ENCODE measurements at regions not wholly inside any gene's neighbourhood (a gene's known extent, or its start where the extent isn't known, plus 50 kb on each side); places are given as distances from the start of the nearest gene placed in this dataset.

- H3K9ac ChIP-seq (ENCODE audit: low read length), result no peak overlapping the region
- H3K4me3 ChIP-seq (ENCODE audit: low read length), result no peak overlapping the region
- H3K27me3 ChIP-seq (ENCODE audit: control insufficient read depth, insufficient read depth, low read length), result no peaks in the 10 kb centered on the region
- H3K36me3 ChIP-seq (ENCODE audit: control insufficient read depth, insufficient read depth, low read length), result no peaks in the 10 kb centered on the region
- no peak overlapping the region for H3K27ac ChIP-seq (ENCODE audit: low read depth, low read length)
- peaks cover 20% of the 10 kb centered on the region for H3K4me1 ChIP-seq (ENCODE audit: control insufficient read depth, insufficient read depth, low read length)
Observed at GRCh38 chr3:24586920-24587319, 92.3 kb upstream of the THRB start.

- peaks cover 20% of the 10 kb centered on the region for H3K4me1 ChIP-seq (ENCODE audit: control insufficient read depth, insufficient read depth, low read length)
- H3K27me3 ChIP-seq (ENCODE audit: control insufficient read depth, insufficient read depth, low read length), result no peaks in the 10 kb centered on the region
- H3K36me3 ChIP-seq (ENCODE audit: control insufficient read depth, insufficient read depth, low read length), result no peaks in the 10 kb centered on the region
- peak overlapping the region; percentile 70 for H3K27ac ChIP-seq (ENCODE audit: low read depth, low read length)
- H3K9ac ChIP-seq (ENCODE audit: low read length), result no peak overlapping the region
- H3K4me3 ChIP-seq (ENCODE audit: low read length), result no peak overlapping the region
Observed at GRCh38 chr3:24588629-24589512, 94.2 kb upstream of the THRB start.

DNA sequence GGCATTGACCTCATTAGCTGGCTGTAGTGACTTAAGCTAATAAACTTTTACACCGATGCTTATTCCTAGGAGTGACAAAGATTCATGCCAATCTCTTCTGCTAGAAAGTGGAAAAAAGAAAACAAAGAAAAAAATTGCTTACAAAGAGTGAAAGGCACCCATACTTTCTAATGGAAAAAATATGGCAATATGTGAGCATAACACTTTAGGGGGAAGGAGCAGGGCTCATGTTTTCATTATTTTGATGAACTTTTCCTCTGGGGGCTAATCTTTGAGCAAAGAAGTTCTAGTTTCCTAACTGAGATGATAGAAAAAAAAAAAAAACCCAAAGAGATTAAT lies 94.8 kb upstream of the THRB start:
- H3K4me3 ChIP-seq (ENCODE audit: low read length), result no peak overlapping the region
- no peaks in the 10 kb centered on the region for H3K36me3 ChIP-seq (ENCODE audit: control insufficient read depth, insufficient read depth, low read length)
- no peaks in the 10 kb centered on the region for H3K27me3 ChIP-seq (ENCODE audit: control insufficient read depth, insufficient read depth, low read length)
- peaks cover 20% of the 10 kb centered on the region for H3K4me1 ChIP-seq (ENCODE audit: control insufficient read depth, insufficient read depth, low read length)
- no peak overlapping the region for H3K9ac ChIP-seq (ENCODE audit: low read length)
- peak overlapping the region; percentile 70 for H3K27ac ChIP-seq (ENCODE audit: low read depth, low read length)

DNA sequence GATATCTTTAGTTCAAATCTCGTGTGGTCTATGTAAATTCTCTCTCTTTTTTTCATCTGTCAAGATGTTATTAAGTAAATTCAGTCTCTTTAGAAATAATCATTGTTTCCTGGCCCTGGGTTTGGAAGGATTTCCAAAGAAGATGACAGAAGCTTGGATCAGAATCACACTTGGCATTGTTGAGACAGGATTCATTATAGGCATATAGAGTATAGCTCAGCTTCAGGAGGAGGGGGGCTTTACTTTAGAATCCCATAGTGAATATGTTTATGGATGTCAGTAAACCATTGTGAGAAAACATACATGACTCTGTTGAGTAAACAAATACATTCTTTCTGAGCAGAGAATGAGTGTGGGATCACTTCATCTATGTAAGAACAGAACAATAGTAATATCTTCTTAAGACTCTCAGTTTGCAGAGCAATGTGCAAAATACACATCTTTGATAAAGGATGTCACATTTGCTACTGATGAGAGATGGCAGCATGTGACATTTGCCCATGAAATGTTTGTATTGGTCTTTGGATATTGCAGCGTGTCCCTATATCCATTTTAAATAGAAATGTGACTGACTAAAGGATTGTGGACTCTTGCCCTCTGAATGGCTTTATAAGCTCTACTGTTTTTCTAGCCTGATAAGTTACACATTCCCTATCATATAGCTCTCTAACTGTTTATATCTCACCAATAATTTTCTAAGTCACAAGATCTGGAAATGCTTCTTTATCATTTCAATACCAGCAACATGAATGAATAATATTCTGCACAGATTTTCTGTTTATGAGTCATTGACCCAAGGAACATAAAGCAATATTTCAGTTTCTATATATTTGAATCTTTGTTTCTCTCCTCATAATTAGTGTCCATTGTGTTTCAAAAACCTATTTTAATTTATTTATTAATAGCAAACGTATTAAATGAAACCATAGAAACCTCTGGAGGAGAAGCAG lies 95.6 kb upstream of the THRB start:
- Histone ChIP-seq H3K27me3 (ENCODE audit: control insufficient read depth, insufficient read depth, low read length) (no peaks in the 10 kb centered on the region), H3K9ac (ENCODE audit: low read length) (no peak overlapping the region), H3K4me3 (ENCODE audit: low read length) (no peak overlapping the region), H3K36me3 (ENCODE audit: control insufficient read depth, insufficient read depth, low read length) (no peaks in the 10 kb centered on the region), H3K4me1 (ENCODE audit: control insufficient read depth, insufficient read depth, low read length) (peaks cover 20% of the 10 kb centered on the region), H3K27ac (ENCODE audit: low read depth, low read length) (no peak overlapping the region)

DNA sequence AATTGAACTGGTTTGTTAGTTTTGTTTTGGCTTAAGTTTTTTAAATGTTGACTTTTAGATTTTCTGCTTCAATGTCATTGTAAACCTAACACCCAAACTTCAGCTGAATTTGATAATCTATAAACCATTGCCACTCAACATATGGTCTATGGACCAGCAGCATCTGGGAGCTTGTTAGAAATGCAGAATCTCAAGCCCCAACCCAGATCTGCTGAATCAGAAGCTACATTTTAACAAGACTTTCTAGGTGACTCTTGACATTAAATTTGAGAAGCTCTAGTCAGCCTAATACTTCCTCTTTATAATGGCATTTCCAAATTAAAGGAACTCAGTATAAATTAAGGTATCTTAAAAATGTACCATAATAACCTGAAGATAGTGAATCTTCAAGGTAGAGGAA lies 96.5 kb upstream of the THRB start:
- Histone ChIP-seq H3K36me3 (ENCODE audit: control insufficient read depth, insufficient read depth, low read length) (no peaks in the 10 kb centered on the region), H3K9ac (ENCODE audit: low read length) (no peak overlapping the region), H3K4me3 (ENCODE audit: low read length) (no peak overlapping the region), H3K27ac (ENCODE audit: low read depth, low read length) (no peak overlapping the region), H3K4me1 (ENCODE audit: control insufficient read depth, insufficient read depth, low read length) (peaks cover 20% of the 10 kb centered on the region), H3K27me3 (ENCODE audit: control insufficient read depth, insufficient read depth, low read length) (no peaks in the 10 kb centered on the region)

DNA sequence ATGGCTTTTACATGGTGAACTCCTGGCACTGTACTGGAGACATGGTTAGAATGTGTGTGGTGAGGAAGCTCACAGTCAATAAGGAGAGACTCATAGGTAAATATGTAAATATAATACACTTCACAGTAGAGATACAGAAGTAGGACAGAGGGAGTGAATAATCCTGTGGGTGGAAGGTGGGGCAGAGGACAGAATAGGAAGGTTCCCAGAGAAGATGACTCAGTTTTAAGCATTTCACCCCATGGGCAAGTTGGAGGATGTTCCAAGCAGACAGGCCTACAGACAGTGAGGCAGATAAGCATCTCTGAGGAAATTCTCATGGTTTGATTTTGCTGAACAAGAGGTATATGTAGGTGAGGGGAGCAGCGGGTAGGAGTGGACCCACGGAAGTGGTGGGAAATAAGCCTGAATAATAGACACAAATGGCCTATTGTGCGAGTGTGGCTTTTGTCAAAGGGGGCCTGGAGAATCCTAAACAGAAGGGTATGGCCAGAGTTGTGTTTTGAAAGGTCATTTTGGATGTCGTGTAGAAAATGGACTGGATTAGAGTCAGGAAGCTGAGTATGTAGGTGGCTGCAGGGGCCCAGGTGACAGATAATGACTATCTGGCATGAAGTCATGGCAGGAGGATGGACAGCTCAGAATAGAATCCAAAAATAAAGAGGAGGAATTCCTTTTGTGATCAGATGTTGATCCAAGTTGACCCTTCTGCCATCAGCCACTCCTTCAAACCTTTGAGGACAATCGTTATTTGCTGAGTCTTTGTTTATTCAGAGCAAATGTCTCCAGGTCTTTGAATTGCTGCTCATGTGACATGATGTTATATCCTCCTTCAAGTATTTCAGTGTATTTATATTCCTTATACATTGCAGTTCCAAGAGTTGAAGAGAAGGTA lies 97.3 kb upstream of the THRB start:
- Histone ChIP-seq H3K4me1 (ENCODE audit: control insufficient read depth, insufficient read depth, low read length) (peaks cover 20% of the 10 kb centered on the region), H3K4me3 (ENCODE audit: low read length) (no peak overlapping the region), H3K27me3 (ENCODE audit: control insufficient read depth, insufficient read depth, low read length) (no peaks in the 10 kb centered on the region), H3K27ac (ENCODE audit: low read depth, low read length) (no peak overlapping the region), H3K36me3 (ENCODE audit: control insufficient read depth, insufficient read depth, low read length) (no peaks in the 10 kb centered on the region), H3K9ac (ENCODE audit: low read length) (no peak overlapping the region)

GRCh38 chr3:24594161-24594560 lies 99.5 kb upstream of the THRB start:
- Histone ChIP-seq H3K36me3 (ENCODE audit: control insufficient read depth, insufficient read depth, low read length) (no peaks in the 10 kb centered on the region), H3K27me3 (ENCODE audit: control insufficient read depth, insufficient read depth, low read length) (no peaks in the 10 kb centered on the region), H3K27ac (ENCODE audit: low read depth, low read length) (no peak overlapping the region), H3K4me3 (ENCODE audit: low read length) (no peak overlapping the region), H3K4me1 (ENCODE audit: control insufficient read depth, insufficient read depth, low read length) (peaks cover 9% of the 10 kb centered on the region), H3K9ac (ENCODE audit: low read length) (no peak overlapping the region)

DNA sequence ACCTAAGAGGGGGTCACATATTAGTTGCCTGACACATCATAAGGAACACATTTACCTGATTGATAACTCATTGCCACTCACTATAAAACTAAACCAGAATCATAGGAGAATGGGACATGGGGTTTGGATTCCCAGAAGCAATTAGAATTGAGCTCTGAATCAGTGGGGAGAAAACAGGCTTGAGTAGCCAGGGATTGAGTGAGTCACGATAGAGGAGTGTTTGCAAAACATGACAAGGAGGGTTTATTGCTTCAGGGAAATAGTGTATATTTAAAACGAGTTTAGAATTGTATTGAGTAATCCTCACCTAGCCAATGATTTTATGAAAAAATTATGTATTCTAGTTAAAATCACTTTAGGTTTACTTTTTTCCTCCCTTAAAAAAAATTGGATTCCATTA lies 101.1 kb upstream of the THRB start:
- H3K4me3 ChIP-seq (ENCODE audit: low read length), result no peak overlapping the region
- no peak overlapping the region for H3K9ac ChIP-seq (ENCODE audit: low read length)
- no peak overlapping the region for H3K27ac ChIP-seq (ENCODE audit: low read depth, low read length)
- H3K4me1 ChIP-seq (ENCODE audit: control insufficient read depth, insufficient read depth, low read length), result no peaks in the 10 kb centered on the region
- H3K36me3 ChIP-seq (ENCODE audit: control insufficient read depth, insufficient read depth, low read length), result no peaks in the 10 kb centered on the region
- no peaks in the 10 kb centered on the region for H3K27me3 ChIP-seq (ENCODE audit: control insufficient read depth, insufficient read depth, low read length)

DNA sequence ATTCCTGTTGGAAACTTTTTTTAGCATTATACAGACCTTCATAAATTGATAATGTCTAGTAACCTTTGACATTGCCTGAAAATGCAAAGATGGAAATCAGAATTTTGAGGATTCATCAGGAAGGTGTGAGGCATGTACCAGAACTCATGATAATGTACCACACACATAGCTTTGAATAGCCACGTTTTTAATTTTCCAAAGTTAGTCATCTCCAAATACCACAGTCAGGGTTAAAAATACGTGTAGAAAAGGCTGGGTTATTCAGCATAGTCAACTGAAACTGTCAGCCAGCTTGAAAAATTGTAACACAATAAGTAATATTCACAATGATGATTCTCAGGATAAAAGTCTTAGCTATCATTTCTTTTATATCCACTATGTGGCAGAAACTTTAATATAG lies 102.0 kb upstream of the THRB start:
- Histone ChIP-seq H3K27ac (ENCODE audit: low read depth, low read length) (no peak overlapping the region), H3K27me3 (ENCODE audit: control insufficient read depth, insufficient read depth, low read length) (no peaks in the 10 kb centered on the region), H3K9ac (ENCODE audit: low read length) (no peak overlapping the region), H3K4me1 (ENCODE audit: control insufficient read depth, insufficient read depth, low read length) (no peaks in the 10 kb centered on the region), H3K36me3 (ENCODE audit: control insufficient read depth, insufficient read depth, low read length) (no peaks in the 10 kb centered on the region), H3K4me3 (ENCODE audit: low read length) (no peak overlapping the region)

- H3K27me3 ChIP-seq (ENCODE audit: control insufficient read depth, insufficient read depth, low read length), result no peaks in the 10 kb centered on the region
- no peak overlapping the region for H3K27ac ChIP-seq (ENCODE audit: low read depth, low read length)
- no peak overlapping the region for H3K4me3 ChIP-seq (ENCODE audit: low read length)
- H3K4me1 ChIP-seq (ENCODE audit: control insufficient read depth, insufficient read depth, low read length), result no peaks in the 10 kb centered on the region
- H3K9ac ChIP-seq (ENCODE audit: low read length), result no peak overlapping the region
- H3K36me3 ChIP-seq (ENCODE audit: control insufficient read depth, insufficient read depth, low read length), result no peaks in the 10 kb centered on the region
Observed at GRCh38 chr3:24598695-24599470, 104.2 kb upstream of the THRB start.

DNA sequence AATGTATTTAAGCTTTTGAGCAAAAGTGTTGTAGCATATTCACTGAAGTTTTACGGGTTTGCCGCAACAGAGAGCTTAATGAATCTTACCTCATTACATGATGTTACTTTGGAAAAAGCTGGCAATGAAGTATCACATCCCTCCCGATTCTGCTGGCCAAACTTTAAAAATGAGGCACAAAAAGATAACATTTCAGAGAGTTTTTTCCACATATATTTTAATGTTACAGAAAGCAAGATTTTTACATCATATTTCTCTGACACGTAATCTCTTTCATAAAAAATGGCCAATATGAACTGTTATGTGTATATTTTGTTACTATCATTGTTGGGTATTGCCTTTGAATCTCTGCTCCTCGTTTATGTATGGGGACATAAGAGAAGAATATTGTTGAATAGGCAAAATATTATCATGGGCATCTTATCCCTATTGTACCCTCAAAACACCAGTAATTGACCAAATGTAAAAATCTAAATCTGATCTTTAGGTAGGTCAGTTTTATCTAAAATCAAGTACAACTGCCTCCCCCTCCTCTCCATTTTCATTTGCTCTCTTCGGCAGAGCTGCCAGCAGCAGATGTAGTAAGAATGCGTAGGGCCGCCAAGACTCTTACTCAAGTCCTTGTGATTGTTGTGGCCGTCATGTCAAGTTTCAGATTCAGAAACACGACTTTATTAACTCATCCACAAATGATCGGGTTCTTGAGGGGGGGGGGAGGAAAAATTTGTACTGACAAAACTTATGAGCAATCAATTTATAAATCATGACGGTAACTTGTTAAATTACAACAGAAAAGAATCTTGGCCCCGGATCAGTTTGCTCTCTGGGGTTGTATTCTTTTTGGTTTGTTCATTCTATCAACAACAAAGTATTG lies 106.7 kb upstream of the THRB start:
- no peaks in the 10 kb centered on the region for H3K27me3 ChIP-seq (ENCODE audit: control insufficient read depth, insufficient read depth, low read length)
- no peaks in the 10 kb centered on the region for H3K4me1 ChIP-seq (ENCODE audit: control insufficient read depth, insufficient read depth, low read length)
- no peak overlapping the region for H3K4me3 ChIP-seq (ENCODE audit: low read length)
- H3K9ac ChIP-seq (ENCODE audit: low read length), result no peak overlapping the region
- no peaks in the 10 kb centered on the region for H3K36me3 ChIP-seq (ENCODE audit: control insufficient read depth, insufficient read depth, low read length)
- no peak overlapping the region for H3K27ac ChIP-seq (ENCODE audit: low read depth, low read length)

All from rectal smooth muscle tissue (tissue), 1 donor.